OCI-LY3 (cell line): ENCODE measurements at regions not wholly inside any gene's neighbourhood (a gene's known extent, or its start where the extent isn't known, plus 50 kb on each side); places are given as distances from the start of the nearest gene placed in this dataset.

Experiments
- EZH2phosphoT487 ChIP-seq: fragments of 200-600 bp; shearing (Covaris generic); IDR thresholded peaks from 2 replicates; pipeline ENCODE4 v1.6.1; 2018; ENCODE audit warnings: antibody characterized with exemption, mixed run types, low read depth
- TF ChIP-seq, protein P1 (sequence below): fragments of 200-600, 300-600 bp; sonication (generic); IDR thresholded peaks from 2 replicates; pipeline ENCODE4 v1.5.1; 2014; ENCODE audit warnings: antibody characterized with exemption, low read length, low read depth

DNA sequence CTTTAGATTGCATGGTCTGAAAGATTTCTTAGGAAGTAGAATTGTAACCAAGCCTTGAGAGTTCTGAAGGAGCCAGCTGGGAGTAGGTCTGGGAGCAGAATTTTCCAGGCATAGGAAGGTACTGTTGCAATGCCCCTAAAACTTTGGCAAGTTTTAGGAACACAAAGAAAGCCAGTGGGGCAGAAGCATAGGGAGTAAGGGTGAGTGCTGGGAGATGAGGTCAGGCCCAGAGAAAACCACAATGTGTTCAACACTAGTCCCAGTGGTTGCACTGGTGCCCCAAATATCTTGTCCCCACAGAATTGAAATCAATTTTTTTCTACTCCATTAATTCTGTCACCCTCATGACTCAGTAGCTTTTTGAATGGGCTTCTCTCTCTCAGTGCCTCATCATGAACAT, 120.7 kb upstream of the GALNT15 start:
- TF ChIP-seq, protein P1, sequence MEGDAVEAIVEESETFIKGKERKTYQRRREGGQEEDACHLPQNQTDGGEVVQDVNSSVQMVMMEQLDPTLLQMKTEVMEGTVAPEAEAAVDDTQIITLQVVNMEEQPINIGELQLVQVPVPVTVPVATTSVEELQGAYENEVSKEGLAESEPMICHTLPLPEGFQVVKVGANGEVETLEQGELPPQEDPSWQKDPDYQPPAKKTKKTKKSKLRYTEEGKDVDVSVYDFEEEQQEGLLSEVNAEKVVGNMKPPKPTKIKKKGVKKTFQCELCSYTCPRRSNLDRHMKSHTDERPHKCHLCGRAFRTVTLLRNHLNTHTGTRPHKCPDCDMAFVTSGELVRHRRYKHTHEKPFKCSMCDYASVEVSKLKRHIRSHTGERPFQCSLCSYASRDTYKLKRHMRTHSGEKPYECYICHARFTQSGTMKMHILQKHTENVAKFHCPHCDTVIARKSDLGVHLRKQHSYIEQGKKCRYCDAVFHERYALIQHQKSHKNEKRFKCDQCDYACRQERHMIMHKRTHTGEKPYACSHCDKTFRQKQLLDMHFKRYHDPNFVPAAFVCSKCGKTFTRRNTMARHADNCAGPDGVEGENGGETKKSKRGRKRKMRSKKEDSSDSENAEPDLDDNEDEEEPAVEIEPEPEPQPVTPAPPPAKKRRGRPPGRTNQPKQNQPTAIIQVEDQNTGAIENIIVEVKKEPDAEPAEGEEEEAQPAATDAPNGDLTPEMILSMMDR, result no peak
- TF ChIP-seq EZH2phosphoT487, result no peak
